T-helper 1 cell treated with Interleukin-12 subunit alpha and Interleukin-12 subunit beta and Interleukin-4 antibody, amounts not matched to agents 30 ng/mL and 1 ng/mL, for 36 hours (primary cell): ENCODE measurements at regions not wholly inside any gene's neighbourhood (a gene's known extent, or its start where the extent isn't known, plus 50 kb on each side); places are given as distances from the start of the nearest gene placed in this dataset.

Experiments
- intact Hi-C: fragments of 100-400 bp; cut with micrococcal nuclease; formaldehyde crosslinking; loops from one replicate; pipeline ENCODE4 v1.15.1; 2024

GRCh38 chr21:41075656-41076055 is 92.3 kb upstream of the BACE2 start:
- intact Hi-C loops: no loop called here

GRCh38 chr21:41076064-41076463 is 91.9 kb upstream of the BACE2 start:
- intact Hi-C loops: no loop called here

GRCh38 chr21:41079159-41079558 is 88.8 kb upstream of the BACE2 start:
- intact Hi-C loops: no loop called here

GRCh38 chr21:41080485-41081121 is 87.4 kb upstream of the BACE2 start:
- intact Hi-C loops: no loop called here

- intact Hi-C loops: no loop called here
Observed at GRCh38 chr21:41086569-41086968, 81.4 kb upstream of the BACE2 start.

GRCh38 chr21:41090981-41091380 is 77.0 kb upstream of the BACE2 start:
- intact Hi-C loops: no loop called here

GRCh38 chr21:41091616-41092015 is 76.3 kb upstream of the BACE2 start:
- intact Hi-C loops: no loop called here

- intact Hi-C loops: no loop called here
Observed at GRCh38 chr21:41092312-41092711, 75.6 kb upstream of the BACE2 start.

GRCh38 chr21:41095983-41096382 is 72.0 kb upstream of the BACE2 start:
- intact Hi-C loops: no loop called here

GRCh38 chr21:41098076-41098475 is 69.9 kb upstream of the BACE2 start:
- intact Hi-C loops: no loop called here

- intact Hi-C loops: no loop called here
Observed at GRCh38 chr21:41098481-41099042, 69.4 kb upstream of the BACE2 start.

GRCh38 chr21:41100826-41101550 is 67.0 kb upstream of the BACE2 start:
- intact Hi-C loops: loop anchor here (1.0 kb wide), 1 partner anchor 27 kb away; no protein-coding TSS in a partner anchor

- intact Hi-C loops: no loop called here
Observed at GRCh38 chr21:41102281-41102680, 65.7 kb upstream of the BACE2 start.

- intact Hi-C loops: no loop called here
Observed at GRCh38 chr21:41107602-41108001, 60.4 kb upstream of the BACE2 start.

- intact Hi-C loops: no loop called here
Observed at GRCh38 chr21:41108668-41109585, 59.0 kb upstream of the BACE2 start.

GRCh38 chr21:41110161-41110560 is 57.8 kb upstream of the BACE2 start:
- intact Hi-C loops: no loop called here

- intact Hi-C loops: no loop called here
Observed at GRCh38 chr21:41110664-41111063, 57.3 kb upstream of the BACE2 start.

GRCh38 chr21:41111681-41112080 is 56.3 kb upstream of the BACE2 start:
- intact Hi-C loops: no loop called here

- intact Hi-C loops: no loop called here
Observed at GRCh38 chr21:41112740-41113692, 54.9 kb upstream of the BACE2 start.

- intact Hi-C loops: no loop called here
Observed at GRCh38 chr21:41115851-41116250, 52.1 kb upstream of the BACE2 start.
